ENCODE measurements at regions not wholly inside any gene's neighbourhood (a gene's known extent, or its start where the extent isn't known, plus 50 kb on each side); places are given as distances from the start of the nearest gene placed in this dataset.
A peak's percentile ranks its signal among the peaks of the same experiment; 100 is the strongest.

DNA sequence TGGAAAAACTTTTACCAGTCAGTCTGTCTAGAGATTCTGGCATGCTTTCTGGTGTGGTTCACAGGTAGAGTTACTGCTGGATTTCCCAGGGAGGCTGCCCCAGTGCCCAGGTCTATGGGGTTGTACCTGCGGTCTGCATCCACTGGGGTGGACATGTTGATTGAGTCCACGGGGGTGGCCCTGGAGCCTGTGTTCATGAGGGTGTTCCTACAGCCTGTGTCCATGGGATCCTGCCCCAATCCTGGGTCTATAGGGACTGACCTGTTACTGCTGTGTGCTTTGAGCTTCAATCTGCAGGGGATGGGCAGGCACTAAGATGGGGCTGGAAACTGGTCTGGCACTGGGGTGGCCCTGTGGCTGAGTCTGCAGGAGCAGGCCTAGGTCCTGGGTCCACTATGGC, 54.5 kb upstream of the PRPS1L1 start:
- H3K56ac ChIP-seq (ENCODE audit: extremely low read depth, insufficient read depth, low read length), result no peak overlapping the region
- H2AK5ac ChIP-seq (ENCODE audit: low read depth, low read length), result no peak overlapping the region
- POLR2A ChIA-PET (ENCODE audit: unreplicated experiment), result no interaction called here
- no peak overlapping the region for H3K9ac ChIP-seq (ENCODE audit: low read depth, low read length)
- H2AFZ ChIP-seq (replicated peaks; ENCODE audit: low read length, poor library complexity), result no peak overlapping the region
- H2BK5ac ChIP-seq (ENCODE audit: low read depth, low read length, poor library complexity, severe bottlenecking), result no peak overlapping the region
- no peak overlapping the region for H4K8ac ChIP-seq (ENCODE audit: low read depth in 2 of 2, low read length in 2 of 2)
- WGBS, 2 experiments (ENCODE audit: extremely low coverage in 2 of 2, insufficient read length in 1 of 2), result no CpG with 5 or more reads among the region's 2 CpGs
- intact Hi-C loops (cut with micrococcal nuclease) (no loop called here), in situ Hi-C loops (cut with MboI; ENCODE audit: low sequenced_read_pairs) (no loop called here), dilution Hi-C loops (cut with HindIII; ENCODE audit: low sequenced_read_pairs, unreplicated experiment) (no loop called here)
- no peak overlapping the region for H3K23ac ChIP-seq (ENCODE audit: low read depth, low read length)
- no peaks in the 10 kb centered on the region for H3K36me3 ChIP-seq (ENCODE audit: control insufficient read depth, insufficient read depth, low read length)
- no peak overlapping the region for H3K27ac ChIP-seq (ENCODE audit: insufficient read depth, low read length)
- TF ChIP-seq MXI1 (IDR thresholded peaks at IDR 0.05; ENCODE audit: borderline replicate concordance, low read depth, low read length) (no peak), RFX5 (IDR thresholded peaks at IDR 0.05; ENCODE audit: low read depth, low read length) (no peak), NFE2L2 (IDR thresholded peaks at IDR 0.05; ENCODE audit: low read depth, low read length) (no peak), RCOR1 (IDR thresholded peaks at IDR 0.05; ENCODE audit: insufficient replicate concordance, low read length) (no peak), SMC3 (IDR thresholded peaks at IDR 0.05; ENCODE audit: low read depth, low read length) (no peak), MAZ (IDR thresholded peaks at IDR 0.05; ENCODE audit: borderline replicate concordance, low read depth, low read length) (no peak), FOS (IDR thresholded peaks at IDR 0.05; ENCODE audit: low read depth, low read length) (no peak), POLR2A (IDR thresholded peaks at IDR 0.05; ENCODE audit: low read depth, low read length) (no peak), RAD21 (IDR thresholded peaks at IDR 0.05; ENCODE audit: low read length) (no peak), BHLHE40 (IDR thresholded peaks at IDR 0.05; ENCODE audit: low read depth, low read length) (no peak), MAFK (IDR thresholded peaks at IDR 0.05; ENCODE audit: low read depth, low read length) (no peak), CHD1 (IDR thresholded peaks at IDR 0.05; ENCODE audit: low read depth, low read length) (no peak), CEBPB (IDR thresholded peaks at IDR 0.05; ENCODE audit: low read depth, low read length) (no peak)
- TF ChIP-seq, protein P1, sequence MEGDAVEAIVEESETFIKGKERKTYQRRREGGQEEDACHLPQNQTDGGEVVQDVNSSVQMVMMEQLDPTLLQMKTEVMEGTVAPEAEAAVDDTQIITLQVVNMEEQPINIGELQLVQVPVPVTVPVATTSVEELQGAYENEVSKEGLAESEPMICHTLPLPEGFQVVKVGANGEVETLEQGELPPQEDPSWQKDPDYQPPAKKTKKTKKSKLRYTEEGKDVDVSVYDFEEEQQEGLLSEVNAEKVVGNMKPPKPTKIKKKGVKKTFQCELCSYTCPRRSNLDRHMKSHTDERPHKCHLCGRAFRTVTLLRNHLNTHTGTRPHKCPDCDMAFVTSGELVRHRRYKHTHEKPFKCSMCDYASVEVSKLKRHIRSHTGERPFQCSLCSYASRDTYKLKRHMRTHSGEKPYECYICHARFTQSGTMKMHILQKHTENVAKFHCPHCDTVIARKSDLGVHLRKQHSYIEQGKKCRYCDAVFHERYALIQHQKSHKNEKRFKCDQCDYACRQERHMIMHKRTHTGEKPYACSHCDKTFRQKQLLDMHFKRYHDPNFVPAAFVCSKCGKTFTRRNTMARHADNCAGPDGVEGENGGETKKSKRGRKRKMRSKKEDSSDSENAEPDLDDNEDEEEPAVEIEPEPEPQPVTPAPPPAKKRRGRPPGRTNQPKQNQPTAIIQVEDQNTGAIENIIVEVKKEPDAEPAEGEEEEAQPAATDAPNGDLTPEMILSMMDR (conservative IDR thresholded peaks at IDR 0.05; ENCODE audit: low read depth, low read length), result no peak
- TF ChIP-seq, protein P2, sequence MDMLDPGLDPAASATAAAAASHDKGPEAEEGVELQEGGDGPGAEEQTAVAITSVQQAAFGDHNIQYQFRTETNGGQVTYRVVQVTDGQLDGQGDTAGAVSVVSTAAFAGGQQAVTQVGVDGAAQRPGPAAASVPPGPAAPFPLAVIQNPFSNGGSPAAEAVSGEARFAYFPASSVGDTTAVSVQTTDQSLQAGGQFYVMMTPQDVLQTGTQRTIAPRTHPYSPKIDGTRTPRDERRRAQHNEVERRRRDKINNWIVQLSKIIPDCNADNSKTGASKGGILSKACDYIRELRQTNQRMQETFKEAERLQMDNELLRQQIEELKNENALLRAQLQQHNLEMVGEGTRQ (IDR thresholded peaks at IDR 0.05; ENCODE audit: low read depth, low read length), result no peak
- TF ChIP-seq, protein P3, sequence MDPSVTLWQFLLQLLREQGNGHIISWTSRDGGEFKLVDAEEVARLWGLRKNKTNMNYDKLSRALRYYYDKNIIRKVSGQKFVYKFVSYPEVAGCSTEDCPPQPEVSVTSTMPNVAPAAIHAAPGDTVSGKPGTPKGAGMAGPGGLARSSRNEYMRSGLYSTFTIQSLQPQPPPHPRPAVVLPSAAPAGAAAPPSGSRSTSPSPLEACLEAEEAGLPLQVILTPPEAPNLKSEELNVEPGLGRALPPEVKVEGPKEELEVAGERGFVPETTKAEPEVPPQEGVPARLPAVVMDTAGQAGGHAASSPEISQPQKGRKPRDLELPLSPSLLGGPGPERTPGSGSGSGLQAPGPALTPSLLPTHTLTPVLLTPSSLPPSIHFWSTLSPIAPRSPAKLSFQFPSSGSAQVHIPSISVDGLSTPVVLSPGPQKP (IDR thresholded peaks at IDR 0.05; ENCODE audit: borderline replicate concordance, low read depth, low read length), result no peak
- H3K4ac ChIP-seq (ENCODE audit: low read depth, low read length), result no peak overlapping the region
- no peak overlapping the region for H2BK120ac ChIP-seq (ENCODE audit: low read depth, low read length)
- peaks cover 12% of the 10 kb centered on the region for H3K27me3 ChIP-seq (ENCODE audit: control insufficient read depth, insufficient read depth, low read length)
- H3K9me3 ChIP-seq (ENCODE audit: control insufficient read depth, insufficient read depth, low read length), result peaks cover 7% of the 10 kb centered on the region
- no peaks in the 10 kb centered on the region for H4K20me1 ChIP-seq (ENCODE audit: insufficient read depth, low read length)
- no peaks in the 10 kb centered on the region for H3K4me1 ChIP-seq (ENCODE audit: control insufficient read depth, insufficient read depth, low read length)
- no peak overlapping the region for H2BK20ac ChIP-seq (ENCODE audit: low read depth, low read length)
- no peak overlapping the region for H2BK15ac ChIP-seq (ENCODE audit: low read depth, low read length)
- H4K91ac ChIP-seq (ENCODE audit: insufficient read depth, low read depth, low read length), result no peak overlapping the region
- no peaks in the 10 kb centered on the region for H3K9me1 ChIP-seq (ENCODE audit: insufficient read depth, low read length)
- no peak overlapping the region for H3K14ac ChIP-seq (replicated peaks; ENCODE audit: low read depth, low read length)
- H3K4me3 ChIP-seq (ENCODE audit: insufficient read depth, low read depth, low read length), result no peak overlapping the region
- CTCF ChIA-PET, result no interaction called here
- BruUV-seq (replicated peaks), result no TSS peak
- DNase-seq (no peak), ATAC-seq (ENCODE audit: low read depth) (no peak)
- no peak overlapping the region for H3K4me2 ChIP-seq (ENCODE audit: low read depth, low read length)
- H3K79me1 ChIP-seq (ENCODE audit: low read depth in 1 of 2, low read length in 2 of 2), result no peaks in the 10 kb centered on the region
- H3K18ac ChIP-seq (ENCODE audit: low read depth, low read length), result no peak overlapping the region
- H4K5ac ChIP-seq (ENCODE audit: low read depth, low read length), result no peak overlapping the region
- peak overlapping the region; percentile 42 for H2AK9ac ChIP-seq (replicated peaks; ENCODE audit: low read depth, low read length, poor library complexity)

All from IMR-90 (cell line).